GM23248 (cell line): ENCODE measurements at regions not wholly inside any gene's neighbourhood (a gene's known extent, or its start where the extent isn't known, plus 50 kb on each side); places are given as distances from the start of the nearest gene placed in this dataset.

Source experiments
- EZH2 ChIP-seq: fragments of 200-600 bp; sonication (generic); IDR thresholded peaks from 2 replicates; pipeline ENCODE4 v1.6.1; 2018; ENCODE audit warnings: antibody characterized with exemption, mild to moderate bottlenecking; ENCODE audit not compliant: insufficient read depth, poor library complexity, severe bottlenecking
- EZH2phosphoT487 ChIP-seq: fragments of 200-600 bp; sonication (generic); IDR thresholded peaks from 2 replicates; pipeline ENCODE4 v1.6.1; 2018; ENCODE audit warnings: antibody characterized with exemption, moderate library complexity, mild to moderate bottlenecking, low read depth; ENCODE audit not compliant: insufficient read depth

GRCh38 chr2:128379021-128380015 is 60.6 kb upstream of the HS6ST1 start:
- TF ChIP-seq EZH2phosphoT487 (no peak), EZH2 (no peak)
